Mucosa of descending colon (tissue), 3 donors: ENCODE measurements at regions not wholly inside any gene's neighbourhood (a gene's known extent, or its start where the extent isn't known, plus 50 kb on each side); places are given as distances from the start of the nearest gene placed in this dataset.

Experiments
- ATAC-seq: fragments of 200-7000 bp; cut with Tn5 transposase; one replicate; pipeline ENCODE4 v1.9.1; 2020; ENCODE audit warnings: mild to moderate bottlenecking, moderate library complexity
- DNase-seq, 3 donors: peaks; one replicate each; pipeline ENCODE4 v3.0.0-alpha.2; 2020
- H3K36me3 ChIP-seq: fragments of 200-600 bp; one replicate; pipeline ENCODE4 v1.8.0; 2021; ENCODE audit warnings: low read depth, mild to moderate bottlenecking
- H3K4me1 ChIP-seq: fragments of 200-600 bp; one replicate; pipeline ENCODE4 v1.8.0; 2021; ENCODE audit warnings: low read depth, mild to moderate bottlenecking
- H3K4me3 ChIP-seq: fragments of 200-600 bp; one replicate; pipeline ENCODE4 v1.8.0; 2021; ENCODE audit warnings: mild to moderate bottlenecking
- H3K9me3 ChIP-seq: fragments of 200-600 bp; one replicate; pipeline ENCODE4 v1.8.0; 2021; ENCODE audit warnings: mild to moderate bottlenecking
- CTCF ChIP-seq: fragments of 200-600 bp; IDR thresholded peaks from one replicate; pipeline ENCODE4 v1.8.0; 2022; ENCODE audit warnings: antibody characterized with exemption, mild to moderate bottlenecking
- intact Hi-C, 2 donors: fragments of 100-400 bp; cut with DNase I in 1 of 2; cut with micrococcal nuclease in 1 of 2; formaldehyde crosslinking; loops; one replicate each; pipeline versions ENCODE4 v1.11.0 to v1.11.1; 2022; cut with DNase I, micrococcal nuclease
- donor health status: DM: no; HTN: no; CAD: no; lungs with moderate emphysema.
- donor health status: DM: no; HTN: no; CAD: no.
- donor health status: DM: no; HTN: yes; CAD: no.

GRCh38 chr11:82009133-82009532, 724.5 kb downstream of the FAM181B start:
- TF ChIP-seq CTCF, result no peak
- Histone ChIP-seq H3K4me1 (no peaks in the 10 kb centered on the region), H3K9me3 (no peaks in the 10 kb centered on the region), H3K36me3 (no peaks in the 10 kb centered on the region), H3K4me3 (no peak overlapping the region)
- intact Hi-C loops, result no loop called here
- ATAC-seq (no peak), DNase-seq (no peak)

GRCh38 chr11:82007521-82007920, 726.1 kb downstream of the FAM181B start:
- Histone ChIP-seq H3K36me3 (no peaks in the 10 kb centered on the region), H3K4me3 (no peak overlapping the region), H3K4me1 (no peaks in the 10 kb centered on the region), H3K9me3 (no peaks in the 10 kb centered on the region)
- no peak for DNase-seq
- TF ChIP-seq CTCF, result no peak
- intact Hi-C loops, result no loop called here
- ATAC-seq, result no peak

- H3K36me3 ChIP-seq, result no peaks in the 10 kb centered on the region
- DNase-seq (no peak), ATAC-seq (no peak)
- intact Hi-C loops, result no loop called here
- TF ChIP-seq CTCF, result no peak
- no peak overlapping the region for H3K4me3 ChIP-seq
- H3K9me3 ChIP-seq, result no peaks in the 10 kb centered on the region
- no peaks in the 10 kb centered on the region for H3K4me1 ChIP-seq
Measured at GRCh38 chr11:82004537-82005213, 729.0 kb downstream of the FAM181B start.

GRCh38 chr11:82003671-82004515, 729.8 kb downstream of the FAM181B start:
- no peak for DNase-seq
- no peaks in the 10 kb centered on the region for H3K36me3 ChIP-seq
- no peak for TF ChIP-seq CTCF
- H3K4me3 ChIP-seq, result no peak overlapping the region
- no peaks in the 10 kb centered on the region for H3K9me3 ChIP-seq
- no peaks in the 10 kb centered on the region for H3K4me1 ChIP-seq
- intact Hi-C loops, result no loop called here
- no peak for ATAC-seq

GRCh38 chr11:82003024-82003423, 730.6 kb downstream of the FAM181B start:
- ATAC-seq (no peak), DNase-seq (no peak)
- TF ChIP-seq CTCF, result no peak
- Histone ChIP-seq H3K4me1 (no peaks in the 10 kb centered on the region), H3K36me3 (no peaks in the 10 kb centered on the region), H3K4me3 (no peak overlapping the region), H3K9me3 (no peaks in the 10 kb centered on the region)
- intact Hi-C loops, result no loop called here
